H9 (cell line): ENCODE measurements at regions not wholly inside any gene's neighbourhood (a gene's known extent, or its start where the extent isn't known, plus 50 kb on each side); places are given as distances from the start of the nearest gene placed in this dataset.

Experiments
- DNase-seq: peaks from one replicate; pipeline ENCODE4 v3.0.0-alpha.2; 2017
- H2AFZ ChIP-seq: one replicate; pipeline ENCODE4 v1.6.1; 2013; ENCODE audit warnings: mild to moderate bottlenecking, low read length, control low read depth, moderate library complexity
- H2AK5ac ChIP-seq: 2 replicates; pipeline ENCODE4 v1.6.1; 2013; ENCODE audit warnings: low read length, control low read depth, mixed read lengths; ENCODE audit not compliant: insufficient read length
- H2BK120ac ChIP-seq: one replicate; pipeline ENCODE4 v1.6.1; 2013; ENCODE audit warnings: low read depth, mild to moderate bottlenecking, low read length, control low read depth, inconsistent platforms; ENCODE audit not compliant: poor library complexity, severe bottlenecking
- H2BK12ac ChIP-seq: 2 replicates; pipeline ENCODE4 v1.6.1; 2013; ENCODE audit warnings: low read length, control low read depth, mixed read lengths, low read depth; ENCODE audit not compliant: insufficient read length
- H2BK15ac ChIP-seq: 2 replicates; pipeline ENCODE4 v1.6.1; 2013; ENCODE audit warnings: low read depth, low read length, control low read depth
- H2BK20ac ChIP-seq: one replicate; pipeline ENCODE4 v1.6.1; 2013; ENCODE audit warnings: low read depth, mild to moderate bottlenecking, low read length, control low read depth, inconsistent platforms; ENCODE audit not compliant: poor library complexity, severe bottlenecking
- H2BK5ac ChIP-seq: 2 replicates; pipeline ENCODE4 v1.6.1; 2013; ENCODE audit warnings: low read length, control low read depth, mixed read lengths; ENCODE audit not compliant: insufficient read length
- H3K14ac ChIP-seq: 2 replicates; pipeline ENCODE4 v1.6.1; 2013; ENCODE audit warnings: low read length, control low read depth; ENCODE audit not compliant: insufficient read depth
- H3K18ac ChIP-seq: 2 replicates; pipeline ENCODE4 v1.6.1; 2013; ENCODE audit warnings: low read depth, mild to moderate bottlenecking, mixed read lengths, low read length, control low read depth; ENCODE audit not compliant: insufficient read length
- H3K23ac ChIP-seq: 2 replicates; pipeline ENCODE4 v1.6.1; 2013; ENCODE audit warnings: low read length, control low read depth, mixed read lengths, low read depth; ENCODE audit not compliant: insufficient read length
- H3K23me2 ChIP-seq: 2 replicates; pipeline ENCODE4 v1.6.1; 2013; ENCODE audit warnings: low read depth, mild to moderate bottlenecking, mixed read lengths, low read length, control low read depth; ENCODE audit not compliant: insufficient read length, poor library complexity, severe bottlenecking
- H3K27ac ChIP-seq: 2 replicates; pipeline ENCODE4 v1.5.1; 2013; ENCODE audit warnings: low read length, control low read depth, mixed read lengths, low read depth; ENCODE audit not compliant: insufficient read length
- H3K27me3 ChIP-seq: 2 replicates; pipeline ENCODE4 v1.6.1; 2013; ENCODE audit warnings: low read length, control low read depth, inconsistent platforms; ENCODE audit not compliant: insufficient read depth
- H3K4ac ChIP-seq: 2 replicates; pipeline ENCODE4 v1.6.1; 2013; ENCODE audit warnings: low read depth, mild to moderate bottlenecking, control low read depth, inconsistent platforms, low read length, moderate library complexity
- H3K4me1 ChIP-seq: 2 replicates; pipeline ENCODE4 v1.6.1; 2013; ENCODE audit warnings: low read length, control low read depth, inconsistent platforms; ENCODE audit not compliant: insufficient read depth
- H3K4me2 ChIP-seq: 2 replicates; pipeline ENCODE4 v1.6.1; 2013; ENCODE audit warnings: low read length, control low read depth, mixed read lengths; ENCODE audit not compliant: insufficient read length, insufficient read depth
- H3K56ac ChIP-seq: 2 replicates; pipeline ENCODE4 v1.6.1; 2013; ENCODE audit warnings: low read depth, mild to moderate bottlenecking, mixed read lengths, low read length, control low read depth; ENCODE audit not compliant: insufficient read length
- H3K79me1 ChIP-seq: 2 replicates; pipeline ENCODE4 v1.6.1; 2013; ENCODE audit warnings: low read depth, mild to moderate bottlenecking, moderate library complexity, low read length, control low read depth, inconsistent platforms; ENCODE audit not compliant: insufficient read depth, poor library complexity, severe bottlenecking
- H3K79me2 ChIP-seq: 2 replicates; pipeline ENCODE4 v1.6.1; 2013; ENCODE audit warnings: low read length, control low read depth, inconsistent platforms; ENCODE audit not compliant: insufficient read depth
- H3K9ac ChIP-seq: 2 replicates; pipeline ENCODE4 v1.6.1; 2013; ENCODE audit warnings: low read length, control low read depth, mixed read lengths; ENCODE audit not compliant: insufficient read length; ENCODE audit errors: extremely low read depth
- H3K9me3 ChIP-seq: one replicate; pipeline ENCODE4 v1.6.1; 2013; ENCODE audit warnings: low read depth, low read length, inconsistent platforms; ENCODE audit not compliant: control insufficient read depth
- H3T11ph ChIP-seq: one replicate; pipeline ENCODE4 v1.6.1; 2013; ENCODE audit warnings: mild to moderate bottlenecking, low read length, control low read depth, inconsistent platforms
- H4K20me1 ChIP-seq: one replicate; pipeline ENCODE4 v1.6.1; 2013; ENCODE audit not compliant: control insufficient read depth, insufficient read length, insufficient read depth
- H4K5ac ChIP-seq: 2 replicates; pipeline ENCODE4 v1.6.1; 2013; ENCODE audit warnings: low read depth, mild to moderate bottlenecking, mixed read lengths, low read length, control low read depth; ENCODE audit not compliant: insufficient read length
- H4K8ac ChIP-seq: replicated peaks from 2 replicates; pipeline ENCODE4 v1.6.1; 2013; ENCODE audit warnings: low read length, control low read depth, mixed read lengths, low read depth; ENCODE audit not compliant: insufficient read length
- H4K91ac ChIP-seq: 2 replicates; pipeline ENCODE4 v1.6.1; 2013; ENCODE audit warnings: low read depth, mild to moderate bottlenecking, moderate library complexity, mixed read lengths, low read length, control low read depth; ENCODE audit not compliant: insufficient read length
- H3K27ac Mint-ChIP-seq, 3 experiments: 2 replicates in 2 of 3; 3 replicates in 1 of 3; pipeline ENCODE4 v1.8.0; 2020 to 2021; ENCODE audit warnings: mixed read lengths in 3 of 3, mild to moderate bottlenecking in 1 of 3, moderate library complexity in 1 of 3
- H3K27me3 Mint-ChIP-seq: 2 replicates; pipeline ENCODE4 v1.8.0; 2021; ENCODE audit warnings: low read depth, mild to moderate bottlenecking, moderate library complexity, mixed read lengths
- H3K36me3 Mint-ChIP-seq, 3 experiments: 2 replicates in 2 of 3; 3 replicates in 1 of 3; pipeline ENCODE4 v1.8.0; 2020 to 2021; ENCODE audit warnings: low read depth in 3 of 3, mixed read lengths in 3 of 3; ENCODE audit not compliant: insufficient read depth in 1 of 3
- H3K4me1 Mint-ChIP-seq, 2 experiments: 2 replicates each; pipeline ENCODE4 v1.8.0; 2020; ENCODE audit warnings: mixed read lengths in 2 of 2
- H3K4me3 Mint-ChIP-seq, 2 experiments: 2 replicates in 1 of 2; 3 replicates in 1 of 2; pipeline ENCODE4 v1.8.0; 2020 to 2021; ENCODE audit warnings: mild to moderate bottlenecking in 2 of 2, mixed read lengths in 2 of 2, moderate library complexity in 1 of 2
- H3K9me3 Mint-ChIP-seq, 2 experiments: 2 replicates in 1 of 2; 3 replicates in 1 of 2; pipeline ENCODE4 v1.8.0; 2020; ENCODE audit warnings: mild to moderate bottlenecking in 2 of 2, mixed read lengths in 2 of 2, moderate library complexity in 1 of 2
- WGBS: extraction: QIAGEN DNeasy Blood & Tissue Kit; methylation state at CpG from one replicate; pipeline ENCODE4 v1.1.7; 2013; ENCODE audit warnings: missing lambda C conversion rate, low lambda C conversion rate, mixed read lengths; ENCODE audit not compliant: insufficient read length; ENCODE audit errors: extremely low coverage; 5-methylcytosine and 5-hydroxymethylcytosine counted together
- TF ChIP-seq, protein P1 (sequence below): fragments of 200-600 bp; sonication (generic); conservative IDR thresholded peaks from 3 replicates; pipeline ENCODE4 v1.8.0; 2021; ENCODE audit warnings: antibody characterized with exemption, mild to moderate bottlenecking

DNA sequence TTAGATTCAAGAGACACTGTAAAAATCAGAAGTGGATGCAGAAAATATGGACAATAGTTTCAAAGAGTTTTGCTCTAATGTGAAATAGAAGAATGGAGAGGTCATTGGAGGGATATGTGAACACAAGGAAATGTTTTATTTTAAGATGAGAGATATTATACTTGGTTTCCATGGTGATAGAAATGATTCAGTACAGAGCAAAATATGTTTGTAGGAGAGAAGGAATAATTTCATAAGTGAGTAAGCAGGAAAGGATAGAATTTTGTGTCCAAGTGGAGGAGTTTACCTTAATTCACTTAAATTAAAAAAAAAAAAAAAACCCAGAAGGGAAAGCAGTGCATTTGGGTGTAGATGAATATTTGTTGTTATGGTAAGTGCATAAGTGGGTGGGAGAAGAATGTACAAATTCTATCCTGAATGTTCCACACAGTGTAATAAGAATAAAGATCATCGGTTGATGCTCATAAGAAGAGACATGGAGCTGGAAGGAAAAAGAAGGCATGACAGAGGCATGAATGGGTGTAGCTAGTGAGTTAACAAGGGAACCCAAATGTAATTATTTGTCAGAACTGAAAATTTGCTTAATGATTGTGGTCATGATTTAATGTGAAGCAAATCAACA lies 688.9 kb upstream of the GJE1 start:
- no peak overlapping the region for H3K9ac ChIP-seq
- no peak overlapping the region for H3K14ac ChIP-seq
- no peak overlapping the region for H2BK20ac ChIP-seq
- H3K23ac ChIP-seq: no peak overlapping the region
- H3K27ac Mint-ChIP-seq: no peak overlapping the region
- H3K79me2 ChIP-seq: no peaks in the 10 kb centered on the region
- no peaks in the 10 kb centered on the region for H3K27me3 ChIP-seq
- no peak overlapping the region for H2AFZ ChIP-seq
- no peaks in the 10 kb centered on the region for H3K27me3 Mint-ChIP-seq
- H4K8ac ChIP-seq: no peak overlapping the region
- H3K79me1 ChIP-seq: no peaks in the 10 kb centered on the region
- no peak overlapping the region for H3K4ac ChIP-seq
- no peak overlapping the region for H3T11ph ChIP-seq
- TF ChIP-seq, protein P1, sequence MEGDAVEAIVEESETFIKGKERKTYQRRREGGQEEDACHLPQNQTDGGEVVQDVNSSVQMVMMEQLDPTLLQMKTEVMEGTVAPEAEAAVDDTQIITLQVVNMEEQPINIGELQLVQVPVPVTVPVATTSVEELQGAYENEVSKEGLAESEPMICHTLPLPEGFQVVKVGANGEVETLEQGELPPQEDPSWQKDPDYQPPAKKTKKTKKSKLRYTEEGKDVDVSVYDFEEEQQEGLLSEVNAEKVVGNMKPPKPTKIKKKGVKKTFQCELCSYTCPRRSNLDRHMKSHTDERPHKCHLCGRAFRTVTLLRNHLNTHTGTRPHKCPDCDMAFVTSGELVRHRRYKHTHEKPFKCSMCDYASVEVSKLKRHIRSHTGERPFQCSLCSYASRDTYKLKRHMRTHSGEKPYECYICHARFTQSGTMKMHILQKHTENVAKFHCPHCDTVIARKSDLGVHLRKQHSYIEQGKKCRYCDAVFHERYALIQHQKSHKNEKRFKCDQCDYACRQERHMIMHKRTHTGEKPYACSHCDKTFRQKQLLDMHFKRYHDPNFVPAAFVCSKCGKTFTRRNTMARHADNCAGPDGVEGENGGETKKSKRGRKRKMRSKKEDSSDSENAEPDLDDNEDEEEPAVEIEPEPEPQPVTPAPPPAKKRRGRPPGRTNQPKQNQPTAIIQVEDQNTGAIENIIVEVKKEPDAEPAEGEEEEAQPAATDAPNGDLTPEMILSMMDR: no peak
- peaks cover 0 to 5% of the 10 kb centered on the region in 2 experiments; a peak in 3 of 5 replicates for H3K9me3 Mint-ChIP-seq
- no peak overlapping the region for H3K56ac ChIP-seq
- no peak overlapping the region for H2BK120ac ChIP-seq
- H4K20me1 ChIP-seq: no peaks in the 10 kb centered on the region
- WGBS: no CpG with 5 or more reads among the region's 1 CpG
- no peak overlapping the region for H2AK5ac ChIP-seq
- H2BK15ac ChIP-seq: no peak overlapping the region
- no peak overlapping the region for H4K5ac ChIP-seq
- H3K18ac ChIP-seq: no peak overlapping the region
- H3K36me3 Mint-ChIP-seq: peaks cover 0 to 8% (median 2%) of the 10 kb centered on the region in 3 experiments; a peak in 4 of 7 replicates
- H3K23me2 ChIP-seq: no peaks in the 10 kb centered on the region
- H4K91ac ChIP-seq: no peak overlapping the region
- H3K4me3 Mint-ChIP-seq: no peak overlapping the region
- H2BK12ac ChIP-seq: no peak overlapping the region
- no peaks in the 10 kb centered on the region for H3K9me3 ChIP-seq
- H3K4me1 ChIP-seq: no peaks in the 10 kb centered on the region
- peaks cover 3 to 5% of the 10 kb centered on the region in 2 experiments; a peak in 2 of 4 replicates for H3K4me1 Mint-ChIP-seq
- no peak overlapping the region for H3K4me2 ChIP-seq
- no peak overlapping the region for H3K27ac ChIP-seq
- no peak overlapping the region for H2BK5ac ChIP-seq
- DNase-seq: no peak
